ENCODE measurements at regions not wholly inside any gene's neighbourhood (a gene's known extent, or its start where the extent isn't known, plus 50 kb on each side); places are given as distances from the start of the nearest gene placed in this dataset.

DNA sequence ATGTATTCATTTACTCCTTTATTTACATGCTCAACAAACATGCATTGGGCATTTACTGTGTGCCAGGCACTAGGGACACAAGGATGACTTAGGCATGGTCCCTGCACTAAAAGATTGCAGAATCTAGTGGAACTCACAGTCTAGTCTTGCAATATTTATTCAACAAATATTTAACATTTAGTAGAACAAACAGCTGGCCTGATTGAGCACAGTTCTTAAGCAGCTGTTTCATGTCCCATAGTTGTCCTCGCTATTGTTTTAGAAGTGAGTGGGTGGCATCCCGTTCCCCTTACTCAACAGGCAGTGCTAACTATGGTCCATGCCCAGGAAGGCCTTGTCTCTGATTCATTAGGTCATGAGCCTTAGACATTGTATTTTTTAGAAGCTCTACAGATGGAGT lies 459.9 kb upstream of the CADM1 start:
- DNase-seq (ENCODE audit: low spot score) = no peak

DNA sequence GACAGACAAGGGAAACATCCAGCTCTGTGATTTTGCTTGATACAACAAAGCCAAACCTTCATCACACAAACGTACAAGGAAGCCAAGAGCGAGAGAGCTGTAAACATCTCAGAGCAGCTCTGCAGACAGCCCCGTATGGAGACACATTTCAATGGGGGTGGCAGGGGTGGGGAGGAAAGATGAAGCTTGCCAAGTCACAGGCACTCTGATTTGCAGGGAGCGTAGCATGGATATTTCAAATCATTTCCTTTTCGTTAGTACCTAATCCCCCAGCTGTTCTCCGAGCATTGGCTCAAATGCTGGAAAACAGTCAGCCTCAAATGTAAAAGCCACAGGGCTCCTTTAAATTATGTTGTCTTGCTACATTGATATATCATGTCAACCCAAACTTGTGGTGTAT lies 458.9 kb upstream of the CADM1 start:
- no peak for DNase-seq (ENCODE audit: low spot score)

DNA sequence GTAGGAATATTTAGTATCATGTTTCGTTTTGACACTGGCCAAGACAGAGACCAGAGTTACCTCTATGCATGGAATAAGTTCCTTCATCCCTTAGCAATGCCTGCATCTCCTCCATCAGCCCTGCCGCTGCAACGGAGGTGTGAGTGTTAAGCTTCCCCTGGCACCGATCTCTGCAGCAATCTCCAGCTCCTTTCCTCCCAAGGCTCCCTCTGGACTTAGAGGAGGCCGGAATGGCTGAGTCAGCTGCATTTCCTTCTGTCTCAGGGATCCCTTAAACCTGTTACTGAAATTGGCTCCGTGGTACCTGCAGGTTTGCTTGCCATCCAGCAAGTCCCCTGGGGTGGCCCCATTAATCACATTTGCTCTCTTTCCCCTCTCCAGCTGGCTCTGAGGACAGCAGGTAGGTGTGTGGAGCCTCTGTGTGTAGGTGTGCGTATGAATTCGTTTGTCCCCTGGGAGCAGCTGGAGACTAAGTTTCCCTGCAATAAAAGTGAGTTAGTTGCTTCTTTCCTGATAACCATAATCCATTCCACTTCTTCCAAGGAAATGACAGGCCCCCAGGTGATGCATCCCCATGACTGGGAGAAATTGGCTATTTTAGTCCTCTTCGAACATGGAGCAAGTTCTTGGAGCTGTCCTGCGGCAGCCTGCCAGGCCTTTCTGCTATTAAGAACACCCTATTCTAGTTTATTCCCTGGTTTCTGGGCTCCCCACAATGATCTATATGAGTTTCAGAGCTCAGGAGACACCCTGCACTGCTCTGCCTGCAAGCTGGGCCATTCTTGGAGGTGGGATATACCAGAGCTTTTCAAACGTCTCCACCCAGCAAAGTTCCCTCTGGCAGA lies 457.2 kb upstream of the CADM1 start:
- no peak for DNase-seq (ENCODE audit: low spot score)

DNA sequence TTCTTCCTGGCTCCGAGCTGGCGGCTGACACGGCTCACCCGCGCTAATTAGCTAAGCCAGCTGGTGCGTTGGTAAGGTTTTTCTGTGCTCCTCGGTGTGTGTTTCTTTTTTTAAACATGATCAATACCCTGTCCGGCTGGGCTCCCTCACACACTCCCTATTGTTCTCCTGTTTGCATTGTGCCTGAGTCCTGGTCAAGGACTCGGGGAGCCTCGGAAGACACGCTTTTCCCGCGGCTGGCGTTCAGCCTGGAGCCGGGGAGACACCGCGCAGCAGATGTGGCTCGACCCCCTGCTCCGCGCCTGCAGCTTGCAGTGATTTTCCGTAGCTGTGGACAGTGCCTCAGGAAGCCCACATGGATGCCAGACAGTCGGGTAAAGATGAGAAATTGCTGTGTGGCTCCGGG lies 454.9 kb upstream of the CADM1 start:
- no peak for DNase-seq (ENCODE audit: low spot score)

DNA sequence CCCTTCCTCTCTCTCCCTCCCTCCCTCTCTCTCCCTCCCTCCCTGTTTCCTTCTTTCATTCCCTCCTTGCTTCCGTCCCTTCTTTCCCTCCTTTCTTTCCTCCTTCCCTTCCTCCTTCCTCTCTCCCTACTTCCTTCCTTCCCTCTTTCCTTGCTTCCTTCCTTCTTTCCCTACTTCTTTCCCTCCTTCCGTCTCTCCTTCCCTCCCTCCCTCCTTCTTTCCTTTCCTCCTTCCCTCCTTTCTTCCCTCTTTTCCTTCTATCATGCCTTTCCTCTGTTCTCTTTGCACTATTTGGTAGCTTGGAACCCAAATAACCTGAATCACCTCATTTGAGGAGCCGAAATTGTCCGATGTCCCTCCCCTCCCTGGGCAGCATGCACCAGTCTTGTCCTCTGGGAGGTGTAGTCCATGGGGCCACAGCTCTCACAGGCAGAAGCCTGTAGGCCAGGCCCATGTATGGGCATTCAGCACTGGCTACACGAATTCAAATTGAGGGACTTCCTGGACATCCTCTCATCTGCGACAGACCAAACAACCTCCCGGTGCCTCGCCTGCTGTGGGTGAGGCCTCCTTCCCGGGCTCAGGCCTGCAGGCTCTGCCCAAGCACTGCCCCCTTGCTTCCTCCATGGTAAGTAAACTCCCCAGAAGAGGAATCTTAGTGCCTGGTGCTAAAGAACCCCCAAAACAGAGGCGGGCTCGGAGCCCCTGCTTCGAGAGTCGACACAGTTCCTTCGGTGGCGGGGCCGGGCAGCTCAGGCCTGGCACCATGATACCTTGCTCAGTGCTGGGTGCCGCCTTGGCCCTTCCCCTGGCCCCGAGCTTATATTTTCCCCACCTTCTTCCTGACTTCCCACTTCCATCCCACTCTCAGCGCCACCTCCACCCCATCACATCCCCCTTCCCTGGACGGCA lies 454.1 kb upstream of the CADM1 start:
- no peak for DNase-seq (ENCODE audit: low spot score)

DNA sequence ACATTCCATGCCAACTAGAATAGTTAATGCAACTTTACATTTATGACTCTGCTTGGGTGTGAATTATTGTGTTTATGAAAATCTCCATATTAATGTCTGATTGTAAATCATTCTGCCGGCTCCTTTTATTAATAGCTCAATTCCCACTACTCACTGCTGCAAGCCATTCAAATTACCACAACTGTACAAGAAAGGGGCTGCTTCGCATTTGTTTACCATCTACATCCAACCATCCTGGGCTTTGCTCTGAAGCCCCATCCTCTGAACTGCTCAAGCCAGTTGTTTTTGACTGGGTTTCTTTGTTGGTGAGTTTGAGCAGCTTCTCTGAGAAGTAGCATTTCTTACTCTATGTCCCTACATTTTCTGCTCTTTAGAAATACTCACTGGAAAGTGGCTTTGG lies 451.6 kb upstream of the CADM1 start:
- no peak for DNase-seq (ENCODE audit: low spot score)

DNA sequence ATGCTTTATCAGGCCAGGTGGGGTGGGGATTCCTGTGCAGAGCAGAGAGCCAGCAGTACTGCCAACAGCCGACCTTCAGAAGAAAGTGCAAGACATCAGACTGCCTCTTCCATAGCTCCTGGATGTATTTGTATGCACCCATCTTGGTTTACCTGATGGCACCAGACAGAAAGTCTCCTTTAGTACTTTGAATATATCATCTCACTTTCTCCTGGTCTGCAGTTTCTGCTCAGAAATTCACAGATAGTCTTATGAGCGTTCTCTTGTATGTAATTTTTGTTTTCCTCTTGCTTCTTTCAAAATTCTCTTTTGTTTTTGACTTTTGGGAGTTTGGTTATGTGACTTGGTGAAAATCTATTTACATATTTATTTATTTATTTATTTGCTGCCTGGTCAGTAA lies 446.4 kb upstream of the CADM1 start:
- no peak for DNase-seq (ENCODE audit: low spot score)

DNA sequence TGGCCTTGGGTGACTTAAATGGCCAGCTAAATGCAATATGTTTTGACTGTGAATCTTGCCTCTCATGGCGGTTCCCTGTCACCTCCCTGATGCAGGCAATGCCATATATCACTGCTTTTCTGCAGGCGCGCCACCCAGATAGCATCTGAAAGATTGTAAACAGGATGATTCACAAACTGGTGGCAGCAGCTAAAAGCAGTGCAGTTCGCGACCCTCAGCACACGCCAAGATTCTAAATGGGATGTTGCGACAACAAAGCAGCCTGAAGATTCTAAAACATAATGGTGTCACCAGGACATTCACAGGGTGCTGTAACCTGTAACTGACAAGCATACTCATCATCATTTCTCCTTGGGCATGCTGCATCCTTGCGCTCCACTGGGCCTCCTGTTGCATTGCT lies 440.4 kb upstream of the CADM1 start:
- DNase-seq (ENCODE audit: low spot score) = no peak

DNA sequence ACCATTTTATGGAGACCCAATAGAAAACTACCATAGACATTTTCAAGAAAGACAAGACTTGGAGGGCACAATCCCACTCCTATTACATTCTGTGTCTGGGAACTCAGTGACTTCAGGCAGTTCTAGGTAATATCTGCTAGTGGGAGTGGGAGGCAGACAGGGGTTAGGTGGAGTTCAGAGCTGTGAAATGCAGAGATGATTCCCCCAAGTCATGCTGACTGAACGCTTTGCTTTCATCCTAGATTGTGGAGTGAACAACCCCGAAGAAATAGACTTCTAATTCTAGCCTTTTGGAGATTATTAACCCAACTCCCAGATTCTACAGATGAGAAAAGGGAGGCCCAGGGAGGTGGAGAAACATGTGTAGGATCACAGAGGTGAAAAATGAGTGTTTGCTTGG lies 437.8 kb upstream of the CADM1 start:
- no peak for DNase-seq (ENCODE audit: low spot score)

DNA sequence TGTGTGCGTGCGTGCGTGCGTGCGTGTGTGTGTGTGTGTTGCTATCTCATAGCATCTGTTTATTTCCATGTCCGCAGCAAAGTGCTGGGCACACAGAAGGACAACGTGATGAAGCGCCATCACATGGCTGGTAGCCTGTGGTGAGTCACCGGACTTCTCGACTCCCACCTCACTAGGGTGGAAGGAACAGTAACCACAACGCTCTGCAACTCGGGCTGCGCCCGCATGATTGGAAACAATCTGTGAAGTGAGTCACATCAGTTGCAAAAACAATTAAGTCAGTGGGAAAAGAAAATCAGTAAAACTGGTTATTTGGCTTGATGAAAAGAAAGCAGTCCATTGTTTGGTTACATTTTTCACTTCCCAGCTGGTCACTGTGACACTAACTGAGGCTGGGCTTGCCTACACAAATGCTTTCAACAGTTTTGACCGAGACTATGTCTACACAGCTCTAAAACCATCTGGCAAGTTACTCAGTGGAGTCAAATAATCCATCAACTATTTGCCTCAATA lies 437.3 kb upstream of the CADM1 start:
- DNase-seq (ENCODE audit: low spot score) = no peak

DNA sequence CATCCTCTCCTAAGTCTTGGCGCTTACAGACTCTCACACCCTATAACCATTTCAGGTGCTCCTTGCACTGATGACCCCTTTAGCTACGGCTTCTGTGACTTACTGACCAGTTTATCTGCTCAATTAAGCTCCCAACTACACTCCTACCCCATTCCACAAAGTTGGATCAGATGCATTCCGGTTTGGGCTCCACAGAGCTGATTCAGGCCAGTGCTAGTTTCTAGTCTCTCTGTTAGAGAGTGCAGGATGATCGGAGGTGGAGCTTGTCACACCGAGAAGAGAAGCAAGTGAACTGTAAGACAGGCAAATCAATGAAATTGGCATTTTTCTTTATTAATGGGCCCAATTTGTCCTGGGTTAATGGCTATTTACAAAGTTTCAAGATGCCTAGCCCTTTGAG lies 436.8 kb upstream of the CADM1 start:
- DNase-seq (ENCODE audit: low spot score) = no peak

DNA sequence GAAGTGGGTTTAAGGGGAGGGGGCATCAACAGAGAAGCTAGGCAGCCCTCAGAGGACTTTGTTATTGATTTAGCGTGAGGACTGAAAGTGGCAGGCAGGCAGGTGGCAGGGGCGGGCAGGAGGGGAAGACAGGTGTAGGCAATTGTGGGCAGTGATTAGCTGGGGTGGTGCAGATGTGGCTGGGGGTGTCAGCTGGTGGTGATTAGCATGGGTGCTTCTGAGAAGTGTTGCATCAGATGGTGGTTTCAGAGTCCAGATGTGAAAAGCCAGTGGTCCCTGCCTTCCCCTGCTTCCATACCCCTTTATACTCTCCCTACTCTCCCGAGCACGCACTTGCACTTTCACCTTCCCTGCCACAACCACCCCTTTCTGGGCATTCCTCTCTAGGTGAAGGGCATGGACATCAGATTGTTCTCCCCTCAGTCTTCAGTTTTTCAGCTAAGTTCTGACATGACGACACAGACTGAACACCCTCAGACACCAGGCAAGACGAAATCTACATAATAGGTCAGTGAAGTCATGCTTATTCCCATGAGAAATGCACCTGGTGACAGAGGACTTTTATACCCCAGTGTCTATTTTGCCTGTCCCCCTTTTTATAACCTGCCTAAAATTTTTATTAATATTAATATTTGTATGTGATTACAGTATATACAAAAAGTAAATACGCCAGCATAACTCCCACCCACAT lies 435.7 kb upstream of the CADM1 start:
- DNase-seq (ENCODE audit: low spot score) = no peak

DNA sequence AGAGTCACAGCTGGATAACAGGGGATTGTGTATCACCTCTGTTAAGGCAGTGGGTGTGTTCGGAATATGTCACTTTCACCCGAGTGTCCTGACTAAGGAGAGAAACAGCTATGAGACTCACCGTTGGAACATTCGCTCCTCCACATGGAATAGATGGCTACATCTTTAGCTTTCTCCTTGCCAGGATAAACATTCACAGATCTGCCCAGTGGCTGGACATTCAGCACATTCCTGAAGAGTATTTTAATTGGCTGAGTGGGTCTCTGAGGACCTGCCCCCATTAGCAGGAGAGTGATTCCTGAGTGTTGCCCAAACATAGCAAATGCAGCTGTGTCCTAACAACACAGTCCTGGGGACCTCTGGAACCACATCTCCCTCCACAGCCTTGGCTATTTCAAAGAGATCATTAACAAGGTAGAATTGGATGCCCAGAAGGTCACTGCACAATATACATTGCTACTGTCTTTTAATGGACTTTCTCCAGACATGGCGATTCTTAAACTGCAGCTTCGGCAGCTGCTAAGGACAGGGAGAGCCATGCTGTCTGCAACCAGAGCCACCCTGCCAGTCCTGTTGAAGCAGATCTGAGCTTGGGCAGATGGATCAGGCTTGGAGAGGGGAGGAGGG lies 435.0 kb upstream of the CADM1 start:
- no peak for DNase-seq (ENCODE audit: low spot score)

DNA sequence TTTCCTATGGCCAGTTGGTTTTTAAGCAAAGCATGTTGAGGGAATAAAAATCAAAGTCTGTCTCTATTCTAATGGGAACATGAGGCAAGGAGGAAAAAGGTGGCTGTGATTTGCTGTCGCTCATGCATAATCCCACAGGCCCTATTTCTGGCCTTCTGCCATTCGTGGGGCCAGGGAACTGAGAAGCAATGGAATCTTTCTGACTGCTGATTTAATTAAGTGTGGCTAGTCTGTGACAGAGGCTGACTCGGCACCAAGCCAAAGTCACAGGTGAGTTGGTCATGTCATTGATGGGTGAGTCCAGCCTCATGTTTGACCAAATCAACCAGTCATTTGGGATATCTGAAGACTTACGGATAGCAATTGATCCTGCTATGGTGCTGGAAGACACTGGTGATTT lies 429.3 kb upstream of the CADM1 start:
- no peak for DNase-seq (ENCODE audit: low spot score)

DNA sequence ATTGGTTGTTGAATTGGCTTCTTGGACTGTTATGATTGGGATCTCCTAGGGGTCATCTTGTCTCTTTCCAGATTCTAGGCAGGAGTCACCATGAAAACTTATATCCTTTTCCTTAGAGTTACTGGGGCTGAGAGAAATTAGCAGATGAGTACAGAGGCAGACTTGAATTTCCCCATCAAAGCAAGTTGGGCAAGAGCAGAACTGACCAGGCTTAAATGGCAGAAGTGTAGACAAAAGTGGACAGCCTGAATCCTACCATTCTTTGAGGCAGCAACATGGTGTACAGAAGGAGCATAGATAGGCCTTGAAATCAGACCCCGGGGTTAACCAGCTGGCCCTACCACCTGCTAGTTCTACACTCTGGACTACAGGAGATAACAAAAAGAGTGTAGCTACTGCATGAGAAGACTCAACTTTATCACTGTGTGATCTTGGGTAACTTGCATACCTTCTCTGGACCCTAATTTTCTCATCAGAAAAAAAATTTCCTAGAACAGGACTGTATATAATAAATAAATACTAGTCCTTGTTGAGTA lies 427.4 kb upstream of the CADM1 start:
- DNase-seq (ENCODE audit: low spot score) = no peak

DNA sequence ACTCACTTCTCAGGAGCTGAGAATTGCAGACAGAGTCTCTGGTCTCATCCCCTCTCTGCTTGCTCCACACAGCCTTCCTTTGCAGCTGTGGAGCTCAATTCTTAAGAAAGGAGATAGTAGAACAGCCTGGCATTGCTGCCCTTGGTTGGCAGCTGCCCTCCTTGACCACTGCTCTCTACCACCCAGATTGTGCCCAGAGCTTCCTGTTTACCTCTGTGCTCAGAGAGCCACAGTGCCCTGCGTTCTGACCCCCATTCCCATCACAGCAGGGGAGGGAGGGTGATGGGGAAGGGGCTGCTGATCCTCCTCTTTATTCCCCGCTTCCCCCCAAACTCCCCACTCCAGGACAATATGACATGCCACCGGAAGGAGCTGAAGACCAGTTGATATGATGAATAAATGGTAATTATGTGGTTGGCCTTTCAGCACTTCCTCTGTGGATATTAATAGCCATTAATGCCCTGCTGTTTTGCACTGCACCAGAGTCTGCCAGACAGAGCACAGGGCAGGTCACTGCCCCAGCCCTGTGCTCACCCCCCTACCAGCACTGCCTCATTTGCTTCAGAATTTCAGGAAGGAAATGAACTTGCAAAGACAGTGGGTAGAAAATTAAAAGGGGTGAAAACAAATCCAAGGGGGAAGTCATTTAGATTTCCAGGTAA lies 426.8 kb upstream of the CADM1 start:
- DNase-seq (ENCODE audit: low spot score) = peak; percentile 5

DNA sequence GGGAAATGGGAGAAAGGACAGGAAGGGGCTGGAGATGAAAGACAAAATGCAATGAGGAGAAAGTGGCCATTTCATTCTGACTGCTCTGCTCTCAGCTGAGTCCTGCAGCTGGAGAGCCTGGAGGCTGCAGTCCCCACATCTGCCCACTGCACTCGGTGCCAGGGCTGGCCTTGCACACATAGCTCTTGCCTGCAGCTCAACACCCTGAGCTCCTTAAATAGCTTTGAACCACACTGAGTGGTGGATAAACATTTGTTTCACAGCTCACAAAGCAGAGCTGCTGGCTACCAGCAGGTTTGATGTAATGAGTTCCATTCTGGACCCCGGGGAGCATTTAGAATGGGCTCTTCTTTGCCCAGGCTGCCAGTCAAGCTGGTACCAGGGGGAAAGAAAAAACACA lies 426.1 kb upstream of the CADM1 start:
- no peak for DNase-seq (ENCODE audit: low spot score)

DNA sequence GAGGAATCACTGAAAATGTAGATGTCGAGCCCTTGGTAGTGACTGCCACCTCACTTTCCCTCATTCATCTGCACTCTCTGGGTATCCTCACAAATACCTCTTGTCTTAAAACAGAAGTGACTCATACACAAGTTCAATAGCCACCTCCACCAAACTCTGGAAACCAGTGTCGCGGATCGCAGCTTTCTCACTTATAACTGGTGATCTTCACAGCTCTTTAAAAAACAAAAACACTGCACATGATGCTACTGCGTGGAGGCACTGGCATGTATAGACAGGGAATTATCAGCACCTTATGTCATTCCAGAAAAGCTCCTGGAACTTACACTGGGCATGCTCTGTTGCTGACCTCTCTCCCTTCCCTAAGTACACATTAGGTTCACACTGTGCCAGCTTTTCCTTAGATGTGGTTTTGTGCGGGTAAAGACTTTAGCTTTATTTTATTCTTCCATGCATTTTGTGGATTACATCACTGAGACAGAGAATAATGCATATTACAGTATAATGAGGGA lies 425.5 kb upstream of the CADM1 start:
- DNase-seq (ENCODE audit: low spot score) = no peak

DNA sequence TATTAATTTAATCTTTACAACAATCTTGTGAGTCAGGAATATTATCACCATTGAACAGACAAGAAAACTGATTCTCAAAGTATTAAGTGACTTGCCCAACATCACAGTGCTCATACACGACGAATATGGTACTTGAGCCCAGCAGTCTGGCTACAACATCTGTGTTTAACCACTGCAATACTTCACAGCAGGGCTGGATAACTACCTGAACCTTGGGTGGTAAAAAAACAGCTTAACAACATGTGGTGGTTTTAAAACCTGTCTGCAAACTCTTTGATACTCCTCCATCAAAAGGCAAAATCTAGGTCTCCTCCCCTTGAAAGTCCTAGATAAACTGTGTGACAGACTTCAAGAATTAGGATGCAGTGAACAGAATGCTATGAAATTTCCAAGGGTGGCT lies 424.6 kb upstream of the CADM1 start:
- no peak for DNase-seq (ENCODE audit: low spot score)

DNA sequence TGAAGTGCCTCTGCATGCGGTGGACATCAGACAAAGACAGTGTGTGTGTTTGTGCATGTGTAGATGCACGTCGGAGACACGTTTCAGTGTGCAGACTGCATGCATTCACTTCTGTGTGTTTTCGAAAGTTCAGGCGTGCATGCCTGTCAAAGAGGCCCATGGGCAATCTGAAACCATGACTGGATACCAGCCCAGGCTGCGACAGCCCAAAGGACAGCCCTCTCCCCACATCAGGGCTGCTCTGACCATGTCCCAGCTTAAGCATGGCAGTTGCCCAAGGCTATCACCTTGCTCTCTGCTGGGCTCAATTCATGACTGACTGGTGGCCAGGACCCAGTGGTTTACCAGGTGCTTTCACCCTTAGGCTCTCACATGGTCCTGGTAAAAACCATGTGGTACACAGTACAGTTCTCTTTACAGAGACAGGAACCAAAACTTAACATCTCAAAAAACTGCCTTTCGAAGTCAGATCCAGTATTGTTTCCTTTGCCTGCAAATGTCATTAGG lies 423.7 kb upstream of the CADM1 start:
- no peak for DNase-seq (ENCODE audit: low spot score)

DNA sequence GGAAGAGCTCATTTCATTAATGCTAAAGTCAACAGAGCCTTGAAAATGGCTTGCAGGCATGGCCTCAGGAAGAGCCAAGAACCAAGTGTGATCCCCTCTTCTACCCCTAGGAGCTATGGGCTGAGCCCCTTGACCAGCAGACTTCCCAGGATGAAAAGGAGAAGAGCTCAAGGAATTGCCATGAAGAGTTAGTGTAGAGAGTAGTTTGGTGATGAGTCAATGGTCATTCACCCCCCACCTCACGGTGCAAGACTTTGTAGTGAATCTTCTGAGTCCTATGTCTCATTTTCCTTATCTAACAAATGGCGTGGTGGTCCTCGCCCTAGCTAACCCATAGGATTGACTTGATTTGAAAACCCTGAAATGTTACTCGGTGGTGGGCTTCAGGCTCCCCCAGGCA lies 422.4 kb upstream of the CADM1 start:
- no peak for DNase-seq (ENCODE audit: low spot score)

Measured in kidney capillary endothelial cell (primary cell).